KMS-11 (cell line): ENCODE measurements at regions not wholly inside any gene's neighbourhood (a gene's known extent, or its start where the extent isn't known, plus 50 kb on each side); places are given as distances from the start of the nearest gene placed in this dataset.

Experiments
- H2AFZ ChIP-seq: fragments of 200-600 bp; sonication (generic); 2 replicates; pipeline ENCODE4 v1.6.1; 2016; ENCODE audit warnings: antibody characterized with exemption, mixed run types, low read depth
- H3K27ac ChIP-seq: fragments of 200-600 bp; sonication (generic); 2 replicates; pipeline ENCODE4 v1.6.1; 2016; ENCODE audit warnings: mild to moderate bottlenecking, mixed run types
- H3K27me3 ChIP-seq: fragments of 200-600 bp; sonication (generic); 2 replicates; pipeline ENCODE4 v1.6.1; 2017; ENCODE audit warnings: mild to moderate bottlenecking, low read depth, mixed run types, moderate library complexity; ENCODE audit not compliant: insufficient read depth
- H3K36me3 ChIP-seq: fragments of 200-600 bp; sonication (generic); 2 replicates; pipeline ENCODE4 v1.6.1; 2017; ENCODE audit warnings: mild to moderate bottlenecking, mixed run types; ENCODE audit not compliant: insufficient read depth
- H3K4me1 ChIP-seq: fragments of 200-600 bp; sonication (generic); 2 replicates; pipeline ENCODE4 v1.6.1; 2016; ENCODE audit warnings: mild to moderate bottlenecking, low read depth, mixed run types; ENCODE audit not compliant: poor library complexity, severe bottlenecking
- H3K4me2 ChIP-seq: fragments of 200-600 bp; sonication (generic); 2 replicates; pipeline ENCODE4 v1.7.0; 2016; ENCODE audit warnings: mild to moderate bottlenecking, mixed run types
- H3K4me3 ChIP-seq: fragments of 200-600 bp; sonication (generic); IDR thresholded peaks from 2 replicates; pipeline ENCODE4 v1.6.1; 2017; ENCODE audit warnings: low read depth, low read length, mixed read lengths; ENCODE audit not compliant: insufficient read depth
- H3K79me2 ChIP-seq: fragments of 200-600 bp; sonication (generic); 2 replicates; pipeline ENCODE4 v1.6.1; 2016; ENCODE audit warnings: low read depth, mixed run types; ENCODE audit not compliant: insufficient read depth
- H3K9ac ChIP-seq: fragments of 200-600 bp; sonication (generic); 2 replicates; pipeline ENCODE4 v1.6.1; 2016; ENCODE audit warnings: mild to moderate bottlenecking, mixed run types
- H4K20me1 ChIP-seq: fragments of 200-600 bp; sonication (generic); 2 replicates; pipeline ENCODE4 v1.6.1; 2016; ENCODE audit warnings: mild to moderate bottlenecking, mixed run types; ENCODE audit not compliant: insufficient read depth
- TF ChIP-seq, protein P1 (sequence below): fragments of 200-600 bp; sonication (generic); conservative IDR thresholded peaks from 2 replicates; pipeline ENCODE4 v1.6.1; 2017; ENCODE audit warnings: low read depth, mild to moderate bottlenecking, antibody characterized with exemption, low read length, moderate library complexity, mixed read lengths

DNA sequence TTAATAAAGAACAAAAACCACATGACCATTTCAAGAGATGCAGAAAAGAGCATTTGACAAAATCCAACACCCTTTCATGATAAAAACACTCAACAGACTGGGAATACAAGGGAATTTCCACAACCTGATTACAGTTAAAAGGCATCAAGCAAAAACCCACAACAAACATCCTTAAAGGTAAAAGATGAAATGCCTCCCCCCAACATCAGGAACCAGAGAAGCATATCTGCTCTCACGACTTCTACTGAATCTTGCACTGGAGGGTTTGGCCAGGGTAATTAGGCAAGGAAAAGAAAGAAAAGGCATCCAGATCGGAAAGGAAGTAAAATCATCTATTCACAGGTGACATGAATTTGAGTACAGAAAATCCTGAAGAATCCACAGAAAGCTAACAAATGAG is 59.5 kb upstream of the SFMBT2 start:
- Histone ChIP-seq H4K20me1 (no peaks in the 10 kb centered on the region), H3K9ac (peak overlapping the region; percentile 47; the same call in 1 of the 2 replicates), H3K4me1 (peaks cover 81% of the 10 kb centered on the region), H3K79me2 (no peaks in the 10 kb centered on the region), H3K36me3 (no peaks in the 10 kb centered on the region), H3K27ac (peak overlapping the region; percentile 90), H3K4me2 (peak overlapping the region; percentile 99), H2AFZ (peak overlapping the region; percentile 59; the same call in 1 of the 2 replicates), H3K27me3 (no peaks in the 10 kb centered on the region), H3K4me3 (no peak overlapping the region)
- TF ChIP-seq, protein P1, sequence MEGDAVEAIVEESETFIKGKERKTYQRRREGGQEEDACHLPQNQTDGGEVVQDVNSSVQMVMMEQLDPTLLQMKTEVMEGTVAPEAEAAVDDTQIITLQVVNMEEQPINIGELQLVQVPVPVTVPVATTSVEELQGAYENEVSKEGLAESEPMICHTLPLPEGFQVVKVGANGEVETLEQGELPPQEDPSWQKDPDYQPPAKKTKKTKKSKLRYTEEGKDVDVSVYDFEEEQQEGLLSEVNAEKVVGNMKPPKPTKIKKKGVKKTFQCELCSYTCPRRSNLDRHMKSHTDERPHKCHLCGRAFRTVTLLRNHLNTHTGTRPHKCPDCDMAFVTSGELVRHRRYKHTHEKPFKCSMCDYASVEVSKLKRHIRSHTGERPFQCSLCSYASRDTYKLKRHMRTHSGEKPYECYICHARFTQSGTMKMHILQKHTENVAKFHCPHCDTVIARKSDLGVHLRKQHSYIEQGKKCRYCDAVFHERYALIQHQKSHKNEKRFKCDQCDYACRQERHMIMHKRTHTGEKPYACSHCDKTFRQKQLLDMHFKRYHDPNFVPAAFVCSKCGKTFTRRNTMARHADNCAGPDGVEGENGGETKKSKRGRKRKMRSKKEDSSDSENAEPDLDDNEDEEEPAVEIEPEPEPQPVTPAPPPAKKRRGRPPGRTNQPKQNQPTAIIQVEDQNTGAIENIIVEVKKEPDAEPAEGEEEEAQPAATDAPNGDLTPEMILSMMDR = no peak

DNA sequence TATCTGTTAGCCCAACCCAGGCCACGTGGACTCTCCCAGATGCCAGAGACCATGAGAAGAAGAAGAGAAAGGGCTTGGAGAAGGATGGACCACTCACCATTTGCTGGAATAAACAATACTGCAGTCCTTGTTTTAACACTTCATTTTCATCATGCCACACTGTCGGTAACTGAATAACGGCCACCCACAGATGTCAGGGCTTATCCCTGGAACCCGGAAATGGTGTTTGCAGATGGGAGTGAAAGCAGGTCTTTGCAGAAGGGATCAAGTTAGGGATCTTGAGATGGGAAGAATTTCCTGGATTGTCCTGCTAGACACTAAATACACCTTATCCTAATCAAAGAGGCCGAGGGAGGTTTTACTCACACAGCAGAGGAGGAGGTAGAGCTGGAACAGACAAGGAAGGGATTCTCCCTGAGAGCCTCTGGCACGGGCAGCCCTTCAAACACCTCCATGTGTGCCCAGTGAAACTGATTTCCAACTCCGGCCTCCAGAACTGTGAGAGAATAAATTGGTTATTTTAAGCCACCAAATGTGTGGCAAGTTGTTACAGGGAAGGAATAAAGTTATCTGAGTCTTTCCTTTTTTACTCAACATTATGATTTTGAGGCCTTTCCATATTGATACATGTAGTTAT is 56.3 kb upstream of the SFMBT2 start:
- Histone ChIP-seq H3K9ac (no peak overlapping the region), H3K27me3 (no peaks in the 10 kb centered on the region), H3K79me2 (no peaks in the 10 kb centered on the region), H3K4me3 (no peak overlapping the region), H3K4me2 (no peak overlapping the region), H4K20me1 (no peaks in the 10 kb centered on the region), H2AFZ (no peak overlapping the region), H3K36me3 (no peaks in the 10 kb centered on the region), H3K27ac (no peak overlapping the region), H3K4me1 (peaks cover 49% of the 10 kb centered on the region)
- TF ChIP-seq, protein P1 = no peak

DNA sequence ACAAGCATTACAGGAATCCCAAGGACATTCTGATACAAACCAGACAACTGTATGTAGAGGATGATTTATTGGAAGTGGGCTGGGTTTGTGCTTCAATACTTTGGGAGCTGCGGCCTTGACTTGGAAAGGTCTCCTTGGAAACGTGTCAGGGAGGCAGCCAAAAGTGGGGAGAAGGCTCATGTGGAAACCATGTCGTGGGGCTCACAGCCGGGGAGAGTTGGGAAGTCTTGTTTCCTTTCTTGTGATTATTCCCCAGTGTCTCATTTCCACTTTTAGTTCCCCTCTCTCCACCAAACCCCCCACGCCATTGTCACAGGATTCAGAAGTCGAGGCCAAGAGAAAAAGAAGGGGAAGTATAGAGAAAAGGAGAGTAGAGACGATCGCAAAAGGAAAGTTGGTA is 53.9 kb upstream of the SFMBT2 start:
- Histone ChIP-seq H3K4me3 (no peak overlapping the region), H3K36me3 (no peaks in the 10 kb centered on the region), H2AFZ (no peak overlapping the region), H3K27ac (no peak overlapping the region), H4K20me1 (no peaks in the 10 kb centered on the region), H3K4me2 (no peak overlapping the region), H3K27me3 (no peaks in the 10 kb centered on the region), H3K79me2 (no peaks in the 10 kb centered on the region), H3K4me1 (peaks cover 25% of the 10 kb centered on the region), H3K9ac (no peak overlapping the region)
- TF ChIP-seq, protein P1 = no peak
